Right ventricle myocardium superior (tissue), 1 donor: ENCODE measurements at regions not wholly inside any gene's neighbourhood (a gene's known extent, or its start where the extent isn't known, plus 50 kb on each side); places are given as distances from the start of the nearest gene placed in this dataset.

Experiments
- ATAC-seq: fragments of 200-7000 bp; cut with Tn5 transposase; one replicate; pipeline ENCODE4 v1.9.1; 2020; ENCODE audit warnings: mild to moderate bottlenecking; ENCODE audit not compliant: poor library complexity
- DNase-seq: peaks from one replicate; pipeline ENCODE4 v3.0.0-alpha.2; 2020
- intact Hi-C: fragments of 100-400 bp; cut with DNase I; formaldehyde crosslinking; loops from one replicate; pipeline ENCODE4 v1.11.2; 2022
- donor health status: DM: no; HTN: yes; CAD: no; lungs with severe emphysema.

DNA sequence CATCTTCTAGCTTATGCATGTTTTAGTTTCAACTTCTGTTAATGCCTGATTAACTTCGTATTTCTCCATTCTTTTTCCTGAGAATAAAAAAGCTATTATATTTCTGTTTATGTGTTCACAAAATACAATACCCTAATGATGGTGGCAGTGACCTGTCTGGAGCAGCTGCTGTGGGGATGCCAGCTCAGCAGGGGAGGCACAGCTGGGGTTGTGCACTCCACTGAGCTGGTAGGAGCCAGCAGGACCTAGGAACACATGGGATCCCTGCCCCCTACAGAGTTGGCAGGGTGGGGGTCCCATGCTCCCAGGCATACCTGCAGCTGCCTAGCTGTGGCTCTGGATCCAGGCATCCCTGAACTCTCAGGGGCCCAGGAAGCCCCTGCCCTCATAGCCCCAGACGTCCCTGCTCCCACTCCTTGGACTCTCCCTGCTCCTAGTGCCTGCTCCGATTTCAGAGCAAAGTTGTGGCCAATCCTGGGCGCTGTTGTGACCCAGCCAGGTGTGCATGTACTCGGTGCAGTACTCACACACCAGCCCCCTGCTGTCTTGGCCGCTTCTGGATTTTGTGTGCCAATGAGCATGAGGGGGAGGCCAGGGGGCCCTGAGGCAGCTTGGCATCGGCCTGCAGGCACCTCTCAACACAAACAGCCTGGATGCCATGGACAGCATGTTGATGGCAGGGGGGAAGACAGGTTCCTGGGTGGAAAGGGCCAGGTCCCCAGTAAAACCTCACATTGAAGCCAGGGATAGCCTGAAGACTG, 546.0 kb downstream of the ZNF804A start:
- no peak for ATAC-seq
- DNase-seq, result no peak
- intact Hi-C loops, result no loop called here

DNA sequence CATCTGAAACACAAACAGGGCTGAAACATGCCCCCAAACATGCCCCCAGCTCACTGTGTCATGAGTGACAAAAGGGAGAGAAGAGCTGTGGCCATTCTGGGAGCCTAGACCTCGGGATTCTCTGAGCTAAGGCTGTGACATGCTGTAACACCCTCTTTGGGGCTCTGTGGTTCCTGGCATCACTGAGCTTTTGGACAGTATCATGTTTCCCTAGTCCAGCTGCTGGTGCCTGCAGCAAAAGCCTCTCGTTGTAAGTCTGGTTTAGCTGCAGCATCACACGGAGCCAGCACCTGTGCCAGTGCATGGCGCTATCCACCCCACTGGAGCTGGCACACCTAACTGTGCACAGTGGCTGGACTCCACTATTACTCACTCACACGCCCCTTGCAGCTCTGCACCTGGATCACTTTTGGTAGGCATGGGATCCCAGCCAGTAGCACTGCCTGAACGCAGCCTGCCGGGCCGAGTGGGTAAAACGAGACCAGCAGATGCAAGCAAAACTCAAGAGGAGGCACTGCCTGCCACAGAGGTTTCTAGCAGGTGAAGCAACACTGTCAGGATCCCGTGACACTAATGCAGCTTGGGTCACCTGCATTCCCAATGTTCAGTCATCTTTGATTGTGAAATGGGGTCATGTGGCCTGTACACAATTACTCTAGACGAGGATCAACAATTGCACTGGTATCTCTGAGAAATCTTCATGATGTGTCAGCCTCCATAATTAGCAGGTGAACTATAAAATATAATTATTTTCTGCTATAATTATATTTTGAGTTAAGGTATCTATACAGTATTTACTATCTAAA, 547.2 kb downstream of the ZNF804A start:
- intact Hi-C loops, result no loop called here
- DNase-seq (no peak), ATAC-seq (no peak)

DNA sequence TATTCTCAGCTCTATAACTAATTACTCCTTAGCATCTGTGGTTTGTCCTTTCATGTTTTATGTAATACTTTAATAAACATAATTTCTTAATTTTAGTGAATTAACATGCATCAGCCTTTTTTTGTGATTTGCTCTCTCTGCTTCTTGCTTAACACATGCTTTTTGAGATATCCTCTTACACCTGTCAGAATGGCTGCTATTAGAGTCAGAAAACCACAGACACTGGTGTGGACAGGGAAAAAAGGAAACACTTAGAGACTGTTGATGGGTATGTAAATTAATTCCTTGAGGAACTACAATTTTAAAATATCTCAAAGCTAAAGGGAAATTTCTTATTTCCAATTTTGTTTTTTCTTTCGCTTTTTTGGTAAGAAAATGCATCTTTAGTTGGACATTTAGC, 549.0 kb downstream of the ZNF804A start:
- intact Hi-C loops, result no loop called here
- no peak for ATAC-seq
- DNase-seq, result no peak

DNA sequence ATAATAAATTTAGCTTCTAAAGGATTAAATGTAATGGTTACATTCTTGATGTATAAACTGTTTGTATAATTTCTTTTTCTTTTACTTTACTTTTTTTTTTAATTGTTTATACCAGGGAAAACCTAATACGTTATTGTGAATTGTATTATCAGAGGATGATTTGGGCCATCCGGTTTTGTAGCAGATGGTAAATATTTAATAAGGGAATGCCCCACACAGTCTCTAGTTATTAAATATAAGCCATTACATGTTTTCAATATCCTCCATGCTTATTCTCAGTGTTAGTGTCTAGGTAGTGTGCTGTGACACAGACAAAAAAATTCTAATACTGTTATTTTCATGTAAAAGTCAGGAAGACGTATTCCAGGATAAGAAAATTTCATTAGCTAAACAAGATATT, 553.9 kb downstream of the ZNF804A start:
- intact Hi-C loops, result no loop called here
- ATAC-seq (no peak), DNase-seq (no peak)

DNA sequence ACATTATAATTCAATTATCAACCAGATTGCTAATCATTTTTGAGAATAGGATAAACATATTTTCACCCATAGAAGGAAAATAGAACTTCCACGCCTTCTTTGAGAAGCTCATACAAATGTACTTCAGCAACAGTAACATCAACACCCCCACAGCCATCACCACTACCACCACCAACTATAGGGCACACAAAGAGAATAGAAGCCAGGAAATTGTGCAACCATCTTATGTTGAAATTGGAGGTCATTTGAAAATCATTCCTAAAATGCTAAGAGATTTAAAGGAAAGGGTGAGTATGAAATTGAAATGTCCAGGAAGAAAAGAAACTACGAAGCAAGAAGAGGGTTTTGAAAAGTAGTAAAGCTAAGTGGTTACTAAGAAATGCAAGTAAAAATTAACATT, 563.4 kb downstream of the ZNF804A start:
- ATAC-seq, result no peak
- DNase-seq, result no peak
- intact Hi-C loops, result no loop called here

DNA sequence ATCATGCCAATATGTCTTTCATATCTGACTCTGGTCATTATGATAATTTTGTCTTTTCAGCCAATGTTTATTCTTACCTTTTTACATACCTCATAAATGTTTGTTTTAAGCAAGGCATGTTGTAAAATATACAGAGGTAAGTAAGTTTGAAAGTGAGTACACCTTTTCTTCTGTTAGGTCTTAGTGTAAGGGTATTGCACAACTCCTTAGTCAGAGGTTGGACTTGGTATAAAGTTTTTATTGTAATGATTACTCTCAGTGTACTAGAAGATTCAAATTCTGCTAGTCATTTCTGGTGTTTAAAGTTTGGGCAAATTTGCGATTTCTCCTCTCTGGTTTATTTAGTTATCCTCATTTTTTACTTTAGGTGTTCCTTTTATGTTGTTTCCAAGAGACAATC, 564.3 kb upstream of the FSIP2 start:
- intact Hi-C loops, result no loop called here
- no peak for DNase-seq
- ATAC-seq, result no peak

DNA sequence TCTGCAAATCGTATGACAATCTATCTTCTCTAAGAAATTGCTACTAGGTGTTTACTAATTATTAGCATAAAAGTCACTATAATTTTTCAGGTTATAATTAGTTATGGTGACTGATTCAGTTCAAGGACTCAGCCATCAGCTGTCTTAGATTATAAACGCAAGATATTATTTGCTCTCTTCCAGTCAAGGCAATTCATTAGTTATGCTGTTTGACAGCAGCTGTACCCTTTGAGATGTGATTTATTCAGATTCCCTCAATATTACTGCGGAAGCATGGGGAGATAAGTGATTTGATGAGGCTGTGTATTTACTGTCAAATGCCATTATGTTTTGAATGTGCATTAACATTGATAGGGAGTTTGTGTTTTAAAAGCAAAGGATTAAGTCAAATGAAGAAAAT, 558.9 kb upstream of the FSIP2 start:
- ATAC-seq (no peak), DNase-seq (no peak)
- intact Hi-C loops, result no loop called here

DNA sequence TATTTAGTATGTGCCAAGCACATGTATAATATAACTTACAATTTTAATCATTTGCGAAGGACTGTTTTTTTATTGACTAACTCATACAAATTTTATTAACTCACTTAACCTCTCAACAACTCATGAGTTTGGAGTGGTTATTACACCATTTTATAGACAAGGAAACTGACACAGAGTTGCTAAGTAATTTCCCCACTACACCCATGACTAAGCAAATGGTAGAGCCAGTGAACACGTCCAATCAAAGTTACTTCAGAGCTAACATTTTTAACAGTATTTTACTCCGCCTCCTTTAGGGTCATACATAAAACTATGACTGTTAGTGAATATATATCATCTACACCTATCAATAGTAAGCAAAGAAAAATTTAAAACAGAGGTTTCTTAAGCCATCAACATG, 556.7 kb upstream of the FSIP2 start:
- DNase-seq, result no peak
- intact Hi-C loops, result no loop called here
- ATAC-seq, result no peak

DNA sequence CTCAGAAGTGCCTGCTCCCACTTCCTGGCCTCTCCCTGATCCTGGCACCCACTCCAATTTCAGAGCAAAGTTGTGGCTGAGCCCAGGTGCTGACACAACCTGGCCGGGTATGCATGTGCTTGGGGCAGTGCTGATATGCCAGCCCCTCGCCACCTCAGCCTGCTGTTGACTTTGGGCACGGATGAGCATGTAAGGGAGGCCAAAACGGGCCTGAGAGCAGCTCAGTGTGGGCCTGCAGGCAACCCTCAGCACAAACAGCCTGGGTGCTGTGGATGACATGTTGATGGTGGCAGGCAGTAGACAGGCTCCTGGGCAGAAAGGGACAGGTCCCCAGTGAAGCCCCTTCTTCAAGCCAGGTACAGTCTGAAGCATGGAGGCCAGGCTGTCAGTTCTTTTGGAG, 553.6 kb upstream of the FSIP2 start:
- intact Hi-C loops, result no loop called here
- DNase-seq (no peak), ATAC-seq (no peak)

DNA sequence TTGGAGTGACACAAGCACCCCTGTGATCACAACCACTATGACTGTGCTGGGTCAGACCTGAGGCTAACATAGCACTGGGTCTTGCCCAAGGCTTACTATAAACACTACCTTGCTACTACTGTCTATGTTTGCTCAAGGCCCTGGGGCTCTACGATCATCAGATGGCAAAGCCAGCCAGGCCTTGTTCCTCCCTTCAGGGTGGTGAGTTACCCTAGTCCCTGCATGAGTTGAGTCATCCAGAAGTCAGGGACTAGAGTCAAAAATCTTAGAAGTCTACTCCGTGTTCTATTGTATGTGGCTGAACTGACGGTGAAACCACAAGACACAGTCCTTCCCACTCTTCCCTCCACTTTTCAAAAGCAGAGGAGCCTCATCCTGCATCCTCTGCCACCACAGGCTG, 551.2 kb upstream of the FSIP2 start:
- ATAC-seq (no peak), DNase-seq (no peak)
- intact Hi-C loops, result no loop called here

DNA sequence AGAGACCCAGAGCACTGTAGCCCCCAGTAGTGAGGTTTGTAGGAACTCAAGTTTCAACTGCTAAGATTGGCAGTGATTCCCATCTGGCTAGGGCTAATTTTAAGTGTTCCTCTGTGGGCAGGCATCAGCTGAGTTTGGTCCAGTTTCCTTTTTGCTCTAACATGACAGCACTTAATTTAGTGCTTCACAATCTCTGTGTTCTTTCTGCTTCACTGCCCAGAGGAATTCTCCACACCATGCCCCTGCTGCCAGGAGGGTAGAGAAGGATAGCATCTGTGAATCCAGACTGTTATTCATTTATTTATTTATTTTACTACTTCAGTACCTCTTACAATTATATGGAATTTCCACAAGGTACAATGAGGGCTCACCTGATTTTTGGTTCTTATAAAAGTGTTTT, 549.9 kb upstream of the FSIP2 start:
- intact Hi-C loops, result no loop called here
- DNase-seq (no peak), ATAC-seq (no peak)

DNA sequence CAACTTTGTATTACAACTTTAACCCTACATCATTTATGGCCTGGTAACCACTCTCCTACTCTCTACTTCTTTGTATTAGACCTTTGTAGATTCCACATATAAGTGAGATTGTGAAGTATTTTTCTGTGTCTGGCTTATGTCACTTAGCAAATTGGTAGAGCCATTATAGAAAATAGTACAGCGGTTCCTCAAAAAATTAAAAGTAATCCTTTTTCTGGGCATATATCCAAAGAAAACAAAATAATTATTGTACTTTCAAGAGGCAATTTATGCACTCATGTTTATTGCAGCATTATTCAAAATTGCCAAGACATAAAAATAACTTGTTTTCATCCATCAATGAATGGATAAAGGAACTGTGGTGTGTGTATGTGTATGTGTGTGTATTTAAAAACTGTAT, 537.5 kb upstream of the FSIP2 start:
- DNase-seq (no peak), ATAC-seq (no peak)
- intact Hi-C loops, result no loop called here

DNA sequence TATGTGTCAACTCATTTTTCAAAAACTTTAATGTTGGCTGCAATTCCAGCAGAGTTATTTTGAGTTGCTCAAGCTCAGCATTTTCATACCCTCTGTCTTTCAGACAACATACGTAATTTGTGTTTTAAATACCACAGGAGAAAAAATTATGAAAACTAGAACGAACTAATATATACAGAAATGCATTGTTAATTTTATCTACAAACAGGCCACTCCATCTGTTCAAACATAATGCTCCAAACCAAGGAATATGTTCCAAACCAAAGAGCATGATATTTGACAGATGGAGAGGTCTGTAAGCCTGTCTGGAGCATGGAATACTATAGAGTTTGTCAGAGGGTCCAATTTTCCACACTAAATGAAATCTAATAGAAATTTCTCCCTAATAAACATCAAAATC, 536.2 kb upstream of the FSIP2 start:
- ATAC-seq, result no peak
- DNase-seq, result no peak
- intact Hi-C loops, result no loop called here

DNA sequence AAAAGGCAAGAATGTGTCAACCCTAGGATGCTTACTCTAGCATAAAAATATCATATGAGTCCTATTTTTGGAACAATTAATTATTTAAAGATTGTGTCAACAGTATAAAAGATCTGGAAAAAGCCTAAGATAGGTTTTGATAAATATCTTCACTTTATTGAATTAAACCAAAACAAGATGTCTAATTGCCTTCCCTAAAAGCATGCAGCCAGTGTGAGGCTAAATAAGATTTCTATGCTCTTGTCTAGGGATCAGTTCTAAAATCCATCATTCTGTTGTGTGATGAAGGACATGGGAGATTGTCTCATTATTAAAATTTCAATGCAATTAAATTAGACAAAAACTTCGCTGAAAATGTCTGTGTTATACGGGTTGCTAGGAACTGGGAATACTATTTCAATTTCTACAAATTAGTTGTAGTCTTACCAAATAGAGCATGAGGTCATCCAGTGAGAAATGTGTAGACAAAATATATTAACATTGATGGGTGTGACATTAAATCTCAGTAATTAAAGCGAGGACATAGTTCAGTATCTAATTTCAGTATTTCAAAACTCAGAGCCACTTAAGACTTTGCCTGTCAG, 535.6 kb upstream of the FSIP2 start:
- ATAC-seq, result no peak
- no peak for DNase-seq
- intact Hi-C loops, result no loop called here

DNA sequence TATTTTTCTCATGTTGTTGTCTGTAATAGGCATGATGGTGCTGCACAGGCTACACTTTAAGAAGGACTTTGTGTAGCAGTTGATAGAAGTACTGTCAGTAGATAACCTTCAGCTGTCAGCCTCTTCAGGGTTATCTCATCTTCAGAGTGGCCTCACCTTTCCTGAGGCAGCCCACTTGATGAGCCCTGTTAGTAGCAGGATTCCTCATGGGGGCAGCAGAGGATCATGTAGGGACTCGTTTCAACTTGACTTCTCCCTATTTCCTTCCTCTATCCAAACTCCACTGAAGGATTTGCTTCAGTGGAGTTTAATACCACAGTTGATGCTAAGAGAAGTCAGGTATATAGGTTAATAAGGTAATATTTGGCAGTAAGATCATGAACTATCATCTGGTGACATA, 530.3 kb upstream of the FSIP2 start:
- ATAC-seq, result no peak
- no peak for DNase-seq
- intact Hi-C loops, result no loop called here

DNA sequence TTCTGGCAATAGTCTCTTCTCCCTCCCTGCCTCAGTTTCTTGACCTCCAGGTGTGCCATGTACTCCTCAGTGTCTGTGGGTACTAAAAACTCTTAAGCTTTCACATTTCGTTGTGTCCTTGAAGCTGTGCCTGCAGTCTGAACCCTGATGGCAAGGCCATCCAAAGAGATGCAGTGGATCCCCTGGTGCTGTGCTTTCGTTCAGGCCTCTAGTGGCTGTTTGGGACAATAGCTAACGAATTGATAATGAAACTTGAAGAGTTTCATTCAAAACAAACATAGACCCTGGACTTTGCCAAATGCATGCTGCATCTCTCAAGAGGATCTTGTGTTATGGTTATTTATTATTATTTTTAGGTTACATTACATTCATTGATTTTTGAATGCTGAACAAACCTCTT, 523.1 kb upstream of the FSIP2 start:
- ATAC-seq, result no peak
- intact Hi-C loops, result no loop called here

DNA sequence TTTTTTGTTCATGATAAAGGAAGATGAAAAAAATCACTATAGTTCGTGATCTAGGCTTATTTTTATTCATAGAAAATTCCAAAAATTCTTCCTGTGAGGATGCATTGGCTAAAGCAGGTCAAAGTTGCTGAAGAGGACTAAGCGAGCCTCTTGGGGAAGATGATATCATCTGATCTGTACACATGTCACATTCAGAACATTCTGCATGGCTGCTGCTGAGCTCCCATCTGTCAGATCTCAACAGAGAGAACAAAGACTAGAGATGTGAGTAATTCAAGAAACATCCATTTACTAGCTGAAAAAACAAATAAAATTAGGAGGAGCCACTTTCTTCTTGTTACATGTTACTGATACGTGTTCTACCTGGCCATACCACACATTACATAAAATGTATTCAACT, 518.6 kb upstream of the FSIP2 start:
- ATAC-seq, result no peak
- no peak for DNase-seq
- intact Hi-C loops, result no loop called here

More for the DNA sequence above, 523.1 kb upstream of the FSIP2 start:
- no peak for DNase-seq

DNA sequence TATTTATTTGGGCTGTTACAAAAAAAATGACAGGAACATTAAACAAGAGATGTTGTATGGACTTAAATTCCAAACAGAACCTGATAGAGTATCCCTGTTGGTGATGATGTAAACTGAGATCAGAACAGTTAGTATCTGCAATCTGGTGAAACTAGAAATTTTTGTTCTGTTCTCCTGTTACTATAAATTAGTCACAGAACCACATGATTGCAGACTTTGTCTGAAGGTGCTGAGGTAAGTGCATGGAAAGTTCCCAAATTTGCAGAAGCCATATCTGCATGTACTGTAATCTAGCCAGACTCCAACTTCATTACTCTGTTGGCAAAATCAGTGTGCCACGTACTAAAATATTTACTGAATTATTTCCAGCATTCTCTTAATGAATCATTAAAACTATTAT, 516.3 kb upstream of the FSIP2 start:
- DNase-seq (no peak), ATAC-seq (no peak)
- intact Hi-C loops, result no loop called here

DNA sequence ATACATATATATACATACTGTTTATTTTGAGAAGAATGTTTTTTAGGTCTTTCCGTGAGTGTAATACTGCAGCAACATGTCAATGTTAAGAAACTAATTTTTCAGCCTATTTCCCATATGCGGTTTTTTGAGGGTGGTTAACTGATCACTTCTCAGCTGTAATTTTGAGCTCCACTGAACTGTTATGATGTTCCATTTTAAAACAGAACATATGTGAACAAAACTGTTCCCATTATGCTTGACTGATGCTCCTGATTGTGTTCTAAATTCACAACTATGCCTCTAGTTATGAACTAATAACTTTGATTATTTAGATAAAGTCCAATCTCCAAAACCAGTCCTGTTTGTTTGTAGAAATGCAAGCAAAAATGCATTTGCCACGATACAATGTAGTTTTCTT, 511.2 kb upstream of the FSIP2 start:
- DNase-seq, result no peak
- intact Hi-C loops, result no loop called here
- ATAC-seq, result no peak

DNA sequence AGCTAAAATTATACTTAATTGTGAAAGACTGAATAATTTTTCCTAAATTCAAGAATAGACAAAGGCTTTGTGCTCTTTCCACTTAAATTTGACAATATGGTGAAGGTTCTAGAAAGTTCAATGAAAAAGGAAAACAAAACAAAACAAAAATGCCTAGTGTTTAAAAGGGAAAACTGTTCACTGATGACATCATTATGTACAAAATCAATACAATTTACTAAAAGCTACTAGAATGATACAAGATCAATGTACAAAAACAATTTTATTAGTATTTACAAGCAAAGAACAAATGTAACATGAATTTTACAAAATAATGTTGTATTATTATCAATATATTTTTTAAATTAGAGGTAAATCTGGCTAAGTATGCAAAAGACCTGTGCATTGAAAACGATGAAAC, 499.1 kb upstream of the FSIP2 start:
- ATAC-seq, result no peak
- intact Hi-C loops, result no loop called here
- DNase-seq, result no peak
